Middle frontal gyrus (tissue), 1 donor: ENCODE measurements at regions not wholly inside any gene's neighbourhood (a gene's known extent, or its start where the extent isn't known, plus 50 kb on each side); places are given as distances from the start of the nearest gene placed in this dataset.
A peak's percentile ranks its signal among the peaks of the same experiment; 100 is the strongest.
"Not testable (repeated sequence)": the region's sequence is repeated elsewhere in the genome, so short reads cannot be mapped to it uniquely, and the experiment has no call there.

Experiments used
- DNase-seq: peaks from one replicate; pipeline ENCODE4 v3.0.0-alpha.2; 2015; ENCODE audit warnings: low spot score; ENCODE audit errors: extremely low spot score

DNA sequence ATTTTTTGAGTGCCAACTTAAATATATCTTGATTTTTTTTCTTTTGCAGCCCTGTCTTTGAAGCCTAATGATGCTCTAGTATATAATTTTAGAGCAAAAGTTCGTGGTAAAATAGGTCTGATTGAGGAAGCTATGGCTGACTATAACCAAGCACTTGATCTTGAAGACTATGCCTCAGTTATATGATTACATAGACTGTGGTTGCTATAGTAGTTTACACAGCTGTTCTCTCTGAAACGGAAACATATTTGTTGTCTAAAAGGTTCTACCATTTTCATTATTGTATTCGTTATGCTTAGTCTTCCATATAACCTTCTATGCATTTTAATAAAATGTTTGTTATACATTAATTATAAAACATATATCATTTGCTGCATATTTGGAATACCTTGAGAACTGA is 246.7 kb downstream of the TTC6 start:
- DNase-seq: no peak

DNA sequence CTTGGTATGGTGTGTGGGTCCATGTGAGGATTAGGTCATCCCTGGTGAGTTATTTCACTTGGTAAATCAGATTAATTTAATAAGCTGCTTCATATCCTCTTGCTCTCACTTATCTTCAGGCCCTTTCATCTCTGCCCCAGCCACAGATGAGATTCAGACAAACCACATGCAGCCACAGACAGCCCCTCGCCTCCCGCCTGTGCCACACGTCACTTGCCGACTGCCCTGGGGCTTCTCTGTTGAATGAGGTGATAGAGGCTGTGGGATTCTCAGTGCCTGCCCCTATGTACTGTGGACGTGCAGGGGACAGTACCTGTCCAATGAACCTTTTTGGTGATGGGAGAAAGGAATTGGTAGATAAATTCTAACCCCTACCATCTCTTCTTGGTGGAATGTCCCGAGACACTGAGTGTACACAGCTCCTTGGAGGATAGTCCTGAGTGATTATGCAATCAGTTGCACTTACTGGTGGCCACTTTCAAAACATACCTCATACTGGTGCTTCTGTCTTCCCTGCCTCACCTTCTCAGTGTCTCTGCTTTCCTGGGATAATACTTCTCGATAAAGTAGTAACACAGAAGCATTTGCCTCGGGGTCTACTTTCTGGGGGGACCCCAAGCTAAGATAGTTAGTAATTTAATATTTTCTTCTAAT is 248.7 kb downstream of the TTC6 start:
- no peak for DNase-seq

DNA sequence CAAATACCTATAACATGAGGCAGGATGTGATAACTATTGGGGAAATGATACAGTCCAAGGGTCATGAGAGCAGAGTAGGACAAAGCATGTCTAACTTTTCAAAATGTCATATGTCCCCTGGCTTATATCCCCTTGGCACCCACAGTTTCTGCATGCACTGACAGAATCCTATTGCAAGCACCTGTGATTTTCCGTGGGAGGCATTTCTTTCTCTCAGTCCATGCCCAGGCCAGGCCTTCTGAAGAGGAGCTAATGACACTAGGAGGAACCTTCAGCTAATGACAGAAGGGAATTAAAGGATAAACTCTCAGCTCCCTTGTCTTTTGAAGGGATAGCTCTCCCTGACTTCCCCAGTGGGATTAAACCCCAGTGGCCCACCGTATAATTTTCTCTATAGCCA is 249.2 kb downstream of the TTC6 start:
- no peak for DNase-seq

DNA sequence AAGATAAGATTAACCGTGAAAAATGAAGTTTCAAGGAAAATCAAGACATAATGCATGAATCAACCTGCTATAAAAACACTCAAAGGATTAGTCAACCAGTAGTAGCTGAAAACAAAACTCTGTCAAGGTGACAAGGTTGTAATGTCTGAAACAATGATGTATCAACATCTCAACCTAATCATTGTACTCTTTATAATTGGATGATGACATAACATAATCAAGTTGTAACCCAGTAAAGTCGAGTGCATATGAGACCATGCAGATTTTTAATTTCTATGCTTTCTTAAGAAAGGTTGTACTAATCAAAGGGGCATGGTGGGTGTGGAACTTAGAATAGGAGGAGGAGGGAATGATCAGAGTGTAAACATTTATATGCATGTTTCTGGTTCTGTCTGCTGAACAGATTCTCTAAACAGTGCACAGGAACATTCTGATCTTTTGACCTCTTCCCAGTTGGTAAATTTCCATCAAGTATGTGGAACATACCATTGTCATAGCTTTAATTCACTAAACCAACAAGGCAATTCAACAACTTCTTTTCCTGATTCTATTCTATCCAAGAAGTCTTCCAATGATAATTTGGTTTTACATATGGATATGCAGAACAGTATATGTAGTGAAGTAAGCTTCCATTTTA is 253.7 kb downstream of the TTC6 start:
- no peak for DNase-seq

DNA sequence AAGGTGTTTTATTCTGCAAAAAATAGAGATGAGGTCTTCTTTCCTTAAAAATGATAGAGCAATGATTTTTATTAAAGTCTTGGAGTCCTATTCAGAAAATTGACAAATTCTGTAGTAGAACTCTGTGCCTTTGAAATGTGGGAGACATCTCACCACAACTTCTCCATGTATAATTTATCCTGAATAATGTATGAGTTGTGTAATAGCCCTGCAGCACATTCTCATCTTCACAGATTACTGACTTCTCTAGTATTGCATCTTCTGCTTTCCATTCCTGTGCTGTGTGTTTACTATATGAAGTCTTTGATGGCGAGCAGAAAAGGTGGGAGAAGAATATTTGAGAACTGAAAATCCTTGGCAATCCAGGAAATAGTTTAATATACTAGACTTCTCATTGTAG is 255.6 kb downstream of the TTC6 start:
- DNase-seq: no peak

DNA sequence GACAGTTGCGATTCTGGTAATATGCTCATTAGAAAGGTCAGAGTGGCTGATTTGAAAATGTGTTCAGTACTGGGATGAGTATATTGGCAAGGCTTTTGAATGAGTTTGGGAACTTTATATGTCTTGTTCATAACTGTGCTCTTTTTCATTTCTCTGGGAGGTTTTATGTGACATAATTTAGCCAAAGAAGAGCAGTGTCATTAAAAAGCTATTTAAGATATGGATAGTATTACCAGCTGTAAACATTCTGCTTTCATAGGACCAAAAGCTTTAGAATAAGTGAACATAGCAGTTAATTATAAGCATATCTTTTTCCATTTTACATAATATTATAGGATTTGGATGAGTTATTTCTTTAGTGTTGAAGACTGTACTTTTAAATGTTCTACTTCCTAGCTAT is 260.4 kb downstream of the TTC6 start:
- DNase-seq: no peak

DNA sequence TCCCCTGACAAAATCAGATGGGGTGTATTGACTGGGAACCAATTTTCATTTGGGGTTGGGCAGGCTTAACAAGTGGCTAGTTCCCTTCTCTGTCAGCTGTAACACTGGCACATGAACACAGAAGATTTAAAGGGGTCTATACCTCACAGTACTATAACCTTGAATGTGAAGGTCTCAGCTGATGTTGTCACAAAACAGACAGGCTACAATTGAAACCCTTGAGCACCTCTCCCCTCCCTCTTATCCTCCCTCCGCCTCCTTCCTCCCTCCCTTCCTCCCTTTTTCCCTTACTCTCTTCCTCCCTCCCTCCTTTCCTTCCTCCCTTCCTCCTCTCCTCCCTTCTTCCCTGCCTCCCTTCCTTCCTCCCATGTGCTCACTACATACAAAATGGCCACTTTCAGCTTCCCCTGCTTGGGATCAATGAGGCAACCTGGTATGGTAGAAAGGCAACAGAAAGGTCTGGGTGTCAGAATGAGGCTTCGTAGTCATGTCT is 262.4 kb downstream of the TTC6 start:
- no peak for DNase-seq

DNA sequence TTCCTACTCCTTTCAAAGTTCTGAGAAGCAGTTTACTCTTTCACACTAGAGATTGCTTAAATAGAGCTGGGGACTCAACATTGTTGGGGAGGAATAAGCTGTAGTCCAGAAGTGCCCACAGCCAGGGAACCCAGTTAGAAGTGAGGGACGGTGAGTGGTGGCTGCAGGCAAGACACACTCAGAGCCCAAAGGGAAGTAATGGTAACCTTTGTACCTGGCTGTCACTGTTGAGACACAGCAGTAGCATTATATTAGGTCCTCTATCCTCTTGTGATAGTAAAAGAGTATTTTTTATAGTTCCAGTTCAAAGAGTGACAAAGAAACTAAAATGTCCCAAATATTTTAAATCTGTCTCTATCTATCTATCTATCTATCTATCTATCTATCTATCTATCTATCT is 263.3 kb downstream of the TTC6 start:
- DNase-seq: no peak

DNA sequence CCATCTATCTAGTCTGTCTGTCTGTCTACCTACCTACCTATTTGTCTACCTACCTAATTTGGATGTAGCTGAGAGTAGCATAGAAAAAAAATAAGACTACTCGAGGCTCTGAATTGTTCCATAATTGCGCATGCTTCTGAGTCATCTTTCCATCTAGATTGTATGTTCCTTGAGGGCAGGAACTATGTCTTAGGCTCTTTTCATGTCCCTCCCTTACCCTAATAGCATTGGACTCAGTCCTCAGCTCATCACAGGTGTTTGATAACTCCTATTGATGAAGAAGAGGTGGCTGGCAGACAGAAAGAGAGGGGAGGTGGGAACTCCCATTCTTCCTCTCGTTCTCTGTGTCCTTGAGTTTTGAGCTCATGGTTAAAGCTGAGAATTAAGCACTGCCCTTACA is 263.7 kb downstream of the TTC6 start:
- no peak for DNase-seq

DNA sequence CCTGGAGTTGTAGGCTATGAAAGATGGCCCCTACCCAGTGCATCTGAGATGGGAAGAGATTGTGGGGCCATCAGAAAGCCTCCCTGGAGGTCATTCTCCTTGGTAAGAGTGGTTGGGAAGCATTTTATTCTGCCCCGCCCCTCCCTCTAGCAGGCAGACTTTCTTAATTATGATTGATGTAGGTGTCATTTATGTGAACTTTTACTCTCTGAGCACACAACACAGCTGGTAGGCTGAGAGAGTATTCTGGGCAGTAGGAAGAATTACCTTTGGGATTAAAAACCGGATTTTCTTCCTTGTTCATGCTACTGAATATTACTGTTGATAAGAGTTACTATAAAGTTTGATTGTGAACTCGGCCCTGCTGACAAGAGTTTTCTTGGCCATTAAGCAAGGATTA is 266.8 kb downstream of the TTC6 start:
- DNase-seq: no peak

DNA sequence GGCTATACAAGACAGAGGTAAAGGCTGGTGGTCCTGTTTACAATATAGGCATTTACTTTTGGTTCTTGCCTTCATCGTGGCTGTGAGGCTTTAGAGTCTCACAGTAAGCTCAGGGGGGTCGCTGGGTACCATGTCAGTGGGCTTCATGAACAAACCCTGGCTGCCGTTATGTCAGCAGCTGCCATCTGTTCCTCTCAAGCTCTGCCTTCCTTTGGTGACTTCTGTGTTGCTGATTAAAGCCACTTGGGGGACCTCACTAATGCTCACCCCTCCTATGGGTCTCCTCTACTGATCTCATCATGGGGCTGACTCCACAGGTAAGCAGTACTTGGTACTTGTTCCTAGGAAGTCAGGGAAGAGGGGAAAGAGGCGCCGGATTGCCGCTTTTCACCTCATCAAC is 268.7 kb downstream of the TTC6 start:
- DNase-seq: no peak

DNA sequence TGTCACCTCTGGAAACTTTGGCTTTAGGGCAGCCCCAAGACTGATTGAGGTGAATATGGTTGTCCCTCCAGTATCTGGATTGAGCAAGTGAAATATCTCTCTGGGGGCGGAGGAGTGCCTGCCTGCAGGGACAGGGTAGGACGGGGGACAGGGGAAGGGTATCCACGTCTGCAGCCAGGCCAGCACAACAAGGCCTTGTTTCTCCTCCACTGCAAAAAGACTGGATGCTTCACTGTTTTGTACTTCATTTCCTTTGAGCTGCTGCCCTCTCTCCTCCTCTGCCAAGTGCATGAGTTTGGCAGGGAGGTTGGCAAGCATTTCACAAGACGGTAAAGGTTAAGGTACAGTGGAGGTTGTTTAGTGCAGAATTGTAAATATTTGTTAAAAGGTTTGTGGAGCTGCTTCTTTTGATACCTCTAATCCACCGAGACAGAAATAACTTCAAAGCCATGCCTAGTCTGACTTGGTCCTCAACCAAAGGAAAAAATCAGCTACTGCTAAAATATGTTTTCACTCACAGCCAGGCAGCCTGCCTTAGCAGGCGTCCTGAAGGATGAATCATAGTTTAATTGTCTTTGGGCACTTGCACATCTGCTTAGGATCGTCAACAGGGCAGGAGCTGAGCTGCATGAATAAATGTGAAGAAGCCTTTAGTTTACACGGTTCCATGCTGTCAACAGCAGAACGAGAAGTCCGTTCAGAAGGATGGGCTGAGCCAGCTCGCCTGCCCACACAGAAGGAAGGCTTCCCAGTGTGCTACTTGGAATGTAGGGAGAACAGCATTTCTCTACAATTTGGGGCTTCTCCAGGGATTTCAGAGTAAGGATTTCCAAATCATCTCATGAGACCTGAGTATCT is 269.7 kb downstream of the TTC6 start:
- DNase-seq: peak; percentile 46

DNA sequence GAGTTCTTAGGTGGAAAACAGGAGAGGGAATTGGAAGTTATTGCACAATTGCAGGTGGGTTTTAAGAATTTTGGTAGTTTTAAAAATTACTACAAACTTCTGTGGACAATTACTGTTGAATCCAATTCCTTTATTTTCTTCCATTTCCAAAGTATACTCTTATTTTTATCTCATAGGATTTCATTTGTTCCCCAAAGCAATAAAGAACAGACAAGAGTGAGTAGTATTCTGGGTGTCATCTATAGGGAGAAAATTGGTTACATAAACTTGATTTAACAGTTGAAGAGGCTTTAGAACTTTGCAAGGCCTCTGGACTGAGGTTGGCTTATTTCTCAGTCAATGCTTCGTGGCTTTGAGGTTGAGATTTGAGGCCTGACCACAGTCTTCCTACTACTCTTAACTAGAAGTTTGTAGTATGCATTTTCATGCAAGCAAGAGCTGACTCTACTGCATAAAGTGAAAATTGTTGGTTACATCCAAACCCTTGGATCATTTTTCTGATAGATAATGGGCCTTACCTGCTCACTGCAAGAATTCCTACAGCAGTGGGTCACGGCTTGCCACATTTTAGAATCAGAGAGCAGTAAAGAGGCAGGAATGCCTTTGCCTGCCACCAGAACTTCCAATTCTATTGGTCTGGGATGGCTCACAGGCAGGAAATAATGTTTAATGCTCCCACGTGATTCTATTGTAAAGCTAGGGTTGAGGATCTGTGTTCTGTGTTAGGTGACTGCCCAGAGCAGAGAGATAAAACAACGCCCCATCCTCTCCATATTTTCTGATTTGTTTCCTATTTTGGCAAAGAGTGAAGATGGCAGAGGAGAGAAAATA is 270.5 kb downstream of the TTC6 start:
- DNase-seq: no peak

DNA sequence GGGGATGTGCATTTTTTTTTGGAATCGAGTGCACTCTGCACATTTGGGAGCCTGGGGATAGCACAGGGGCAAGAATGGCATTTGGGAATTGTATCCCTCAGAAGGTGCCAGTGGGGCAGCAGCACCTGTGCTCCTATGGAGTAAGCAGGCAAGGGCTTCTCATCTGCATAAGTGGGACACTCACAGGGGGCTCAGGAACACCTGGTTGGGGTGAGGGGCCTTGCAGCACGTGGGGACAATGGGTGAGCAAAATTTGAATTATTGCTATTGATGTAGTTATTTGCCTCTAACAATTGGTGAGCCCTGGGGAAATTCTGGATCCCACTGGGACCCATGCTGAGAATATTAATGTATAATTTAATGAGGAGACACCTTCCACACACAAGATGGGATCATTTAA is 274.2 kb downstream of the TTC6 start:
- no peak for DNase-seq

DNA sequence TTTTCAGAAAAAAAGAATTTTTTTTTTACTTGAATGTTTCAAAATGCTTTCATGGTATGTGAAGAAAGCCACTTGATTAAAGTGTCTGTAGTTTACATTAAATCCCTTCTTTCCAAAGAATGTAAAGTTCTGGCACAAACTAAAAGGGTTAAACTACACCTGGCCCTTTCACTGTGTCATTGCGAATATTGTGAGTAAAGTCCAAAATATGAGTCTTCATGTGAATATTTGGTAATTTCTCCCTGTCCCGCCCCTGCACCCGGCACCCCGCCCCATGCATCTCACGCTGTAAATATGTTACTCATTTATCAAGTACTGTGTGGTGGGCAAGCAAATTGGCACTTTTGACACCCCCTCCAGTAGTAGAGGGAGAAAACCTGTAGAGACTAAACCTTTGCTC is 274.7 kb downstream of the TTC6 start:
- no peak for DNase-seq

DNA sequence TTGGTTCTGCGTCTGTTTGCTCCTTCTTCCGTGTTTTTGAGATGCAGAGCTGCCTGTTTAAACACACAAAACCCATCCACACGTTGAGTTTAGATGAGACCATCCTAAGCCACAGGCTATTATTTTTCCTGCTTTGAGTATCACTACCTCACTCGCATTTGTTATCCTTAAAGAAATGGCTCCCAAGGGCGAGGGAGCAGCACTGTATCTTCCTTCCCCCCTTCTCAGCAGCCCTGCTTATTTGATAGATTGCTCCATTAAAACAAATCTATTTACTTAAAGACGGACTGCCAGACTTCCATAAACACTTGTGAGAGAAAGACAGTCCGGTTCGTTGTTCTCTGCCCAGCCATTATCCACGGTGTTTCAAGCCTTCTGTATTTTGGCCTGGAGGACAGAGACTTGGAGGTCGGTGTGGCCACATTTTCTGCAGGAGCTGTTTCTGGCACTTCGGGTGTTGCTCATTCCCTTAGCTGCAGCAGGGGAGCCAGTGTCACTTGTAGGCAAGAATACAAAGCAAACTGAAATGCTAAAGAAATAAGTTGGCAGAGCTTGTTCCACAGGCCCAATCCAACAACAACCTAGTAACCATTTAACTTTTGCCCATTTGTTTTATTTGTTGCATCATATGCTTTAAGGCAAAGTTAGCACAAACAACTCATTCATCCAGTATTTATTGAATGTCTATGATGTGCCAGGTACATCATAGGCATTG is 275.4 kb downstream of the TTC6 start:
- DNase-seq: no peak

DNA sequence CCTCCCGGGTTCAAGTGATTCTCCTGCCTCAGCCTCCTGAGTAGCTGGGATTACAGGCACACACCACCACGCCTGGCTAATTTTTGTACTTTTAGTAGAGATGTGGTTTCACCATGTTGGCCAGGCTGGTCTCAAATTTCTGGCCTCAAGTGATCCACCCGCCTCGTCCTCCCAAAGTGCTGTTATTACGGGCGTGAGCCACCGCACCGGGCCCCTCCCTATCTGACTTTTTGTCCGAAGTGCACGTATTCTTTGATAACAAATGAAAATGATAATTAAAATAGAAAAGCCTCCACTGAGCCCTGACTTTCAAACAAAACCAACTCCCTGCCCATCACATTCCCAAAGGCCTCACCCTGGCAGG is 278.6 kb downstream of the TTC6 start:
- not testable (repeated sequence) for DNase-seq

DNA sequence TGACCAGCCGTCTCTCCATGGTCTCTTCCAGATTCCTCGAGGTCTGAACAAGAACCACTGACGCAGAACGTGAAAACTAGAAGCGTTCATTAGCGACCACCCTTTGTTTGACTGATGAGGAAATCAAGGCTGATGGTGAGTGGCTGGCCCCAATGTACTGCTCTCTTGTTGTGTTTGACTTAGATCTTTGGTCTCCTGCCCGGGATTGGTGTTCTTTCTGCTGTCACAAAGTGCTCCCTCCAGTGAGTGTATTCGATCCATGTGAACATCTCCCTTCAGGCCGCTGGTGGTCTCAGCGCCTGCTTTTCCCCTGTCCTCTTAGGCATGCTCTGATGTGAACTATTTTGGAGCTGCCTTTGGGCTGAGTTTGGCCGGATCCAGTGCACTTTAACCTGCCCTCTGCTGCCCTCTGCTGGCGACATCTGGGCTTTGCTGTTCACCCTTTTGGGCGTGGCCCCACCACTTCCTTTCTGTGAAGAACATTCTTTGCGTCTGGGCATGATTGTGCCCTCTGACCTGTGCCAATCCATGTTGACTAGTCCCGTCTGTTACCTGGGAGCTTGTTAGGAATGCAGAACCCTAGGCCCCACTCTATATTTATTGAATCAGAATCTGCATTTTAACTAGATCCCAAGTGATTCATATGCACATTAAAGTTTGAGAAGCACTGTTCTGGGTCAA is 279.1 kb downstream of the TTC6 start:
- DNase-seq: no peak

DNA sequence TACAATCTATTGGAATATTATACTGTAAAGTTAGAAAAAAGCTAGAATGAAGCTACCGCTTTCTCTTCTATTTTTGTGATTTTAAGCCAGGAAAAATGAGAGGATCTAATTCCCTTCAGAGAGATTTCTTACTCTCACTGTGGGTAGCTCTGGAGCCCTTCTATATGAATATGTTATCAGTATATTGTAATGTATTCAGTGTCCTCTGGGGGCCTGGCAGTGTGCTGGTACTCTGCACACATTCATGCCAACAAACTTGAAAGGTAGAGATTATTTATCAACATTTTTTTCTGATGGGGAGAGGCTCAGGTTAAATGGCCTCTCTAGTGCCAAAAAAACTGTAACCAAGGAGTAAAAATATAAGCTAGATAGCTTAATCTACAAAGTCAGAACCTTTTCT is 292.8 kb downstream of the TTC6 start:
- DNase-seq: no peak

DNA sequence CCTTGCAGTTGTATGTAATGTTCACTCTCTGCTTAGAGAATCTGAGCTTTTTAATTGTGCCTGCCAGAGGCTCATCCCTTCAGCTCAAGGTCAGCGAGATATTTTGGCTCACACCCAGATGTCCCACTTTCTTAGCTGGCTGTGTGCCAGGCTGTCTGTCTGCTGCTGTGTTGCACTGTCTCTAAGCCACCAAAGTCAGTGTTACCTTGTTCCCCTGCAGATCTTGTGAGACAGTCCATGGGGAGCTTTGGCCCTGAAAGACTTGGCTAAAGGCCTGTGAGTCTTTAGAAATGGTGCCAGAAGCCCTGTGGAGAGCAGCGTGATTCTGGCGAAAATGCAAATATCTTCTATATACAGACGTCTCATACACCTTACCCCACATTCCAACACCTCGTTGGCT is 293.7 kb downstream of the TTC6 start:
- no peak for DNase-seq
